ENCODE measurements at regions not wholly inside any gene's neighbourhood (a gene's known extent, or its start where the extent isn't known, plus 50 kb on each side); places are given as distances from the start of the nearest gene placed in this dataset.

GRCh38 chr7:136527554-136527953 is 340.9 kb upstream of the CHRM2 start:
- no peaks in the 10 kb centered on the region for H4K20me1 ChIP-seq (replicated peaks in 1 of 2; ENCODE audit: control insufficient read depth in 1 of 2, insufficient read depth in 2 of 2, low read length in 2 of 2)
- no peak overlapping the region for H2BK120ac ChIP-seq (replicated peaks; ENCODE audit: low read depth, low read length)
- no peaks in the 10 kb centered on the region for H3K9me3 ChIP-seq (ENCODE audit: insufficient read depth in 2 of 2, low read depth in 1 of 2, low read length in 1 of 2)
- FAIRE-seq, result no peak
- H3K4me3 ChIP-seq (ENCODE audit: extremely low read depth in 1 of 4, insufficient read depth in 2 of 4, low read depth in 3 of 4, low read length in 4 of 4), result no peak overlapping the region
- H4K8ac ChIP-seq (ENCODE audit: extremely low read depth, insufficient read depth, low read length), result no peak overlapping the region; the same call in 1 of the 2 replicates
- no peaks in the 10 kb centered on the region for H3K79me2 ChIP-seq (ENCODE audit: control insufficient read depth in 1 of 2, insufficient read depth in 2 of 2, low read length in 2 of 2)
- H3K27ac ChIP-seq (ENCODE audit: low read depth, low read length), result no peak overlapping the region
- no peak overlapping the region for H2AK5ac ChIP-seq (ENCODE audit: low read depth, low read length)
- H3K27me3 ChIP-seq (replicated peaks in 1 of 4; ENCODE audit: control insufficient read depth in 3 of 4, extremely low read depth in 1 of 4, insufficient read depth in 3 of 4, low read length in 3 of 4), result no peaks in the 10 kb centered on the region
- no peak overlapping the region for H3K4ac ChIP-seq (replicated peaks; ENCODE audit: insufficient read length, low read depth, low read length)
- H2BK5ac ChIP-seq (ENCODE audit: low read depth, low read length), result no peak overlapping the region
- no peak overlapping the region for H3K9ac ChIP-seq (replicated peaks in 1 of 4; ENCODE audit: extremely low read depth in 1 of 4, low read depth in 3 of 4, low read length in 3 of 4)
- no peak overlapping the region for H2BK15ac ChIP-seq (ENCODE audit: low read length)
- H4K91ac ChIP-seq (replicated peaks; ENCODE audit: insufficient read length, low read length), result no peak overlapping the region
- CTCF ChIA-PET (ENCODE audit: partially characterized antibody), result interaction anchor here (1.2 kb wide), 1 partner anchor 11 kb away, joined by 3 read pairs; no protein-coding TSS in a partner anchor
- no peak overlapping the region for H4K5ac ChIP-seq (ENCODE audit: insufficient read length, low read depth, low read length)
- H3K79me1 ChIP-seq (ENCODE audit: low read depth, low read length), result no peaks in the 10 kb centered on the region
- H2BK12ac ChIP-seq (ENCODE audit: low read depth, low read length), result no peak overlapping the region
- no peaks in the 10 kb centered on the region; the same call in 1 of the 2 replicates for H3K23me2 ChIP-seq (ENCODE audit: low read depth, low read length)
- 100% methylated on average over 1 of the region's 1 CpG; no CpG with 5 or more reads in 1 of the 2 experiments for WGBS, 2 experiments (ENCODE audit: extremely low coverage in 1 of 2, insufficient coverage in 1 of 2, insufficient read length in 1 of 2, insufficient replicate concordance in 2 of 2, low coverage in 1 of 2, low lambda C conversion rate in 2 of 2, missing lambda C conversion rate in 1 of 2)
- no peaks in the 10 kb centered on the region for H3K4me1 ChIP-seq (replicated peaks in 1 of 4; ENCODE audit: control insufficient read depth in 3 of 4, insufficient read depth in 4 of 4, low read length in 3 of 4)
- POLR2A ChIA-PET (ENCODE audit: partially characterized antibody), result no interaction called here
- no peak overlapping the region for H2AFZ ChIP-seq (ENCODE audit: low read length)
- no peaks in the 10 kb centered on the region for H3K36me3 ChIP-seq (ENCODE audit: control insufficient read depth in 2 of 4, insufficient read depth in 4 of 4, low read length in 3 of 4)
- H3K56ac ChIP-seq (replicated peaks; ENCODE audit: insufficient read length, low read depth, low read length), result no peak overlapping the region
- DNase-seq (ENCODE audit: low read depth in 1 of 2, low spot score in 2 of 2), result no peak
- no peak overlapping the region for H3K4me2 ChIP-seq (ENCODE audit: insufficient read depth in 1 of 2, low read depth in 2 of 2, low read length in 2 of 2)
- H3K18ac ChIP-seq (ENCODE audit: extremely low read depth, low read length), result no peak overlapping the region
- H3K23ac ChIP-seq (ENCODE audit: insufficient read length), result no peak overlapping the region
- no peak overlapping the region for H3K14ac ChIP-seq (ENCODE audit: insufficient read length)
- no peak overlapping the region for H2BK20ac ChIP-seq (ENCODE audit: low read length)
- TF ChIP-seq YY1 (IDR thresholded peaks at IDR 0.05; ENCODE audit: low read depth, low read length) (no peak), POU5F1 (IDR thresholded peaks at IDR 0.05; ENCODE audit: low read depth, low read length) (no peak), BCL11A (IDR thresholded peaks at IDR 0.05; ENCODE audit: low read depth in 2 of 2, low read length in 2 of 2) (no peak), EP300 (IDR thresholded peaks at IDR 0.05; ENCODE audit: borderline replicate concordance in 1 of 2, low read depth in 2 of 2, low read length in 2 of 2) (no peak), E2F6 (IDR thresholded peaks at IDR 0.05) (no peak), ATF2 (IDR thresholded peaks at IDR 0.05; ENCODE audit: low read length) (no peak), SIRT6 (IDR thresholded peaks at IDR 0.05; ENCODE audit: low read length) (no peak), CTBP2 (IDR thresholded peaks at IDR 0.05; ENCODE audit: borderline replicate concordance, insufficient read depth, insufficient read length, low read length) (no peak), POLR2A (IDR thresholded peaks at IDR 0.05; ENCODE audit: control extremely low read depth in 1 of 2, low read depth in 2 of 2, low read length in 2 of 2) (no peak), EGR1 (IDR thresholded peaks at IDR 0.05; ENCODE audit: borderline replicate concordance, low read depth, low read length) (no peak), ASH2L (IDR thresholded peaks at IDR 0.05; ENCODE audit: low read length) (no peak), HDAC2 (IDR thresholded peaks at IDR 0.05; ENCODE audit: borderline replicate concordance in 1 of 2, low read depth in 2 of 2, low read length in 2 of 2) (no peak)
